GM19240 (cell line): ENCODE measurements at regions not wholly inside any gene's neighbourhood (a gene's known extent, or its start where the extent isn't known, plus 50 kb on each side); places are given as distances from the start of the nearest gene placed in this dataset.

Source experiments
- DNase-seq: peaks from one replicate; pipeline ENCODE4 v3.0.0; 2011; ENCODE audit warnings: low spot score; ENCODE audit not compliant: insufficient read length

DNA sequence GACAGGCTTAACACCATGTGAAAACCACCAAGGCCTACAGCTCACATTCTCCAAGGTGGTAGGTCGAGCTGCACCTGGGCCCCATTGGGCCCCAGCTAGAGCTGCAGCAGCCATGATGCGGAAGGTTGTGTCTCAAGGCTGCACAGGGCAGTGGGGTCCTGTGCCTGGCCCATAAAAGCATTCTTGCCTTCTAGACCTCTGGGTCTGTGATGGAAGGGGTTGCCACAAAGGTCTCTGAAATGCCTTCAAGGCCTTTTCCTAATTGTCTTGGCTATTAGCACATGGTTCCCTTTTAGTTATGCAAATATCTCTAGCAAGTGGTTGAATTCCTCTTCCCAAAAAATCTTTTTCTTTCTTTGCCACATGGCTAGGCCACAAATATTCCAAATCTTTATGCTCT, 52.5 kb upstream of the C11orf58 start:
- DNase-seq: no peak

DNA sequence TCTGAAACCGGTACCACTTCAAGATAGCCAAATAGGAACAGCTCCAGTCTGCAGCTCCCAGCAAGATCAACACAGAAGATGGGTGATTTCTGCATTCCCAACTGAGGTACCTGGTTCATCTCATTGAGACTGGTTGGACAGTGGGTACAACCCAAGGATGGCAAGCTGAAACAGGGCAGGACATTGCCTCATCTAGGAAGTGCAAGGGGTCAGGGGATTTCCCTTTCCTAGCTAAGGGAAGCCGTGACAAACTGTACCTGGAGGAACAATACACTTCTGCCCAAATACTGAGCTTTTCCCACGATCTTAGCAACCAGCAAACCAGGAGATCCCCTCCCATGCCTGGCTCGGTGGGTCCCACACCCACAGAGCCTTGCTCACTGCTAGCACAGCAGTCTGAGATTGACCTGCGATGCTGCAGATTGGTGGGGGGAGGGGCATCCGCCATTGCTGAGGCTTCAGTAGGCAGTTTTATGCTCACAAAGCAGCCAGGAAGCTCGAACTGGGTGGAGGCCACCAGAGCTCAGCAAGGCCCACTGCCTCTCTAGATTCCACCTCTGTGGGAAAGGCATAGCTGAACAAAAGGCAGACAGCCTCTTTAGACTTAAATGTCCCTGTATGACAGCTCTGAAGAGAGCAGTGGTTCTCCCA, 59.9 kb upstream of the C11orf58 start:
- no peak for DNase-seq

DNA sequence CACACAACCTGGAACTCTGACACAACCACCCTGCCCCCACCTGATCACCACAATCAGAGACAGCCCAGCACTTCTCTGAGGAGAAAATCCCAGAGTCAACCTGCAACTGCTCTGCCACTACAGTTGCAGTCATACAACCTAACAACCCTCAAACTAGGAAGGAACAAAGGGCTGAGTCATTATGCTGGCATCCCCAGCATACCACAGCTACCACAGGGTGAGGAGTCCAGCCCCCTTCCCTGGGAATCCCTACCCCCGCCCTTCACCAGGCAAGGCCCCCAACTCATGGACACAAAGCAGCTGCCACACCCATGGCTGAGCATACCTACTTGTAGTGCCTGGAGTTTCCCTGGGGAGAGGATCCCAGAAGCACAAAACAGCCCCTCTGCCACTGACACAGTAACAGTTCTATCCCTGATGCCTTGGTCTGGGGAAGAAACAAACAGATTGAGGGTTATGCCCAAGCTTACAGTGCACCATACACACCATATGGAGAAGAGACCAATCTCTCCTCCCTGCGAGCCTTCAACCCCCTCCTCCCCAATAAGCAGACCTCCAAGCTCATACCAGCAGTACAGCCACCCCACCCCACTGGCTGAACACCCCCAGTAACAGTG, 68.5 kb upstream of the C11orf58 start:
- DNase-seq: no peak

DNA sequence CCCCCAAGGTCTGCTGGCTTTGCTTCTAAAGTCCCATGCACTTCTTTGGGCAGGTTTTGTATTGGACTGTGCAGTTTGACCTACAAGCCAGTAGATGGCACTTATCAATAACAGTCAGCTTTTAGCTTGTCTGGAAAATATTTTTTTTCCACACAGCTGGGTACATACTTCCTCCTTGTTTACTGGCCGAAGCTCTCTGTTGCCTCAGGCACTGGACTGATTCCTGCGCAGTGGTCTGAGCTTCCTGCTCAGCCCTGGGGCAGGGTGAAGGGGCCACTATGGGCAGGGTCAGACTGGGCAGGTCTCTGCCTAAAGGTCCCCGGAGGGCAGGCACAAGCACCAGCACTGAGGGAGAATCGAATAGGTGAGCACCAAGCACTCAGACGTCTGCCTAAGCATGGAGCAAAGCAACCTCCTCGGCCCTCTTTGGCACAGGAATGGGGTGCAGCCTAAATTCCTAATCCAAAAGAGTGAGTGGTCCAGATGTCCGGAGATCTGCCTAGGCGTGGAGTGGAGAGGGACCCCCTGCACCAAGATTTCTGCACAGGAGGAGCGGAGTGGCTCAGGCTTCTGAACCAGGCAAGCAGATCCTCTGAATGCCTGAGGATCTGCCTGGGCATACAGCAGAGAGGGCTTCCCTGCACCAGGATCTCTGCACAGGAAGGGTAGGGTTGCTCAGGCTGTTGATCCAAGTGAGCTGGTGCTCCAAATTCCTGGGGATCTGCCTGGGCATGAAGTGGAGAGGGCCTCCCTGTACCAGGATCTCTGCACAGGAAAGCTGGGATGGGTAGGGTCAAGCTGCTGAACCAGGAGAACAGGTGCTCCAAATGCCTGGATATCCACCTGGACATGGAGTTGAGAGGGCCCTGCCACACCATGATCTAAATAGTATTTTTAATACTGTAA, 105.9 kb upstream of the C11orf58 start:
- no peak for DNase-seq

DNA sequence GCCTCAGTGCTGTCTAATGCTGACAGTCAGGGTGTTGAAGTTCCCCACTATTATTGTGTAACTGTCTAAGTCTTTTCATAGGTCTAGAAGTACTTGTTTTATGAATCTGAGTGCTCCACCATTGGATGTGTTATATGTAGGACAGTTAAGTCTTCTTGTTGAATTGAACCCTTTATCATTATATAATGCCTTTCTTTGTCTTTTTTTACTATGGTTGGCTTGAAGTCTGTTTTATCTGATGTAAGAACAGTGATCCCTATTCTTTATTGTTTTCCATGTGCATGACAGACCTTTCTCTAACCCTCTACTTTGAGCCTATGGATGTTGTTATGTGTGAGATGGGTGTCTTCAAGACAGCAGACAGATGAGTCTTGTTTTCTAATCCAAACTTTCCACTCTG, 107.8 kb upstream of the C11orf58 start:
- DNase-seq: no peak

DNA sequence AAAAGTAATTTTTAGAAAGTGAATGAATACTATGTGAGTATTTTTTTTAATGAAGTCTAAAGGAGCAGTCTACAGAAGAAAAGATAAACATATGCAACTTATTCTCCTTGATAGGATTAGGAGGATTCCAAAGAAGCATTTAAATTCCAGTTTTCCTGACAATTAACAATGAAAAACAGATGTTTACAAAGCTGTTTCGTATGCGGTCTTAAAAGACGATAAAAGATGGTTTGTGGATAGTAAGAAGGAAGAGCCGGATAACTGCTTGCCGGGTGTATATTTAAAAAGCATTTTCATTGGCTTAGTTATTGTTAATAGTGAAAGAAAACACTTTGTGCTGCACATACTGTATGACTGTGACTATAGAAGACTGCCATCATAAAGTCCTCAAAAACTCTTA, 120.0 kb upstream of the C11orf58 start:
- DNase-seq: no peak

DNA sequence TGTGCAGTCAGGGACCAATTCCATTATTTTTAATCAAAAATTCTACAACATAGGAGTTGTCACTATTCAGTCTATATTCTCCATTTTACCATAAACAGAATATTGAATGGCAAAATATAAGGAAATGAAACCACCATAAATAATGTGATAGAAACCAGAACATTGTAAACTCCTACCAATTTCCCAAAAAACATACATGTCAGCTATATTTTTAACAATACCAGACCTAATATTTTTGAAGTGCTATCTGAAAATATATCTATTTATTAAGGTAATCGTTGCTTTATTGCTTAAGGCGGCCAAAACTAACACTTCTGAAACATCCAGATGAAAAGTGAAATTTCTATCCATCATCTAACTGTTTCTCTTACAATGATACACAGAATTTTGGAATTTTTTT, 123.0 kb upstream of the C11orf58 start:
- no peak for DNase-seq

DNA sequence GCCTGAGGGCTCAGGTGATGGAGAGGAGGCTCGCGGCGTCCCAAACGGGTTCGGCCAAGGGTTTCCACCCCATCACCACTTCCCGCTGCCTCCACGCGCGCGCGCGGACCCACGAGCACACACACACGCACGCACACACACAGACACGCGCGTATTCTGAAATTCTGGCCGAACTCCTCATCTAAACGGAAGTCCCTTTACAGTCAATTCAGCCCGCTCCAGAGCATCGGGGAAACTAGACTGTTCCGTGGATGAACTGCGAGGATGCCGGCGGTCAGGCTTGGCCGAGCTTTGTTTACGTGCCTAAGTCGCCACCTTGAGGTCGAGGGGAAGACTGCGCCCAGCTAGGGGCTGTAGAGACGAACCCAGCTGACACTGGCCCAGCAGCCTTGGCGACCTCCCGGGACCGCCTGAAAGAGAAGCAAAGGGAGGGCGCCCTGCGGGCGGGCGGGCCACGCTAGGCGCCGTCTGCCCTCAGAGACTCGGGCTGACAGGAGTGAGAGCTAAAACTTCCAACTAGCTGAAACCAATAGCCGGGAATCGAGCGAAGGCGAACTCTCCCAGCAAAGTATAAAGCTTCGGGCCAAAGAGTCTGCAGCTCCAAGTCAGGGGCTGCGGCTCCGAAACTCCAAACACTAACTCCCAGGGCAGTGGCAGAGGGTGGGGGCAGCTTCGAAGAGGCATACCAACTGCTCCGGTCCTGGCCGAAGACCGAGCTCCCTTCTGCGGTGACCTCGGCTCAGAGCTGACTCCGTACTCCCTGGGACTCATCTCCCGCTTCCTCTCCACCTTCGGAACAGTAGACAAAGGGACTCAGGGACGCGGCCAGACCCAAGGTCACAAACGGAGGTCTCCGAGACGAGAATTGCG, 124.7 kb upstream of the C11orf58 start:
- peak; percentile 38 for DNase-seq

DNA sequence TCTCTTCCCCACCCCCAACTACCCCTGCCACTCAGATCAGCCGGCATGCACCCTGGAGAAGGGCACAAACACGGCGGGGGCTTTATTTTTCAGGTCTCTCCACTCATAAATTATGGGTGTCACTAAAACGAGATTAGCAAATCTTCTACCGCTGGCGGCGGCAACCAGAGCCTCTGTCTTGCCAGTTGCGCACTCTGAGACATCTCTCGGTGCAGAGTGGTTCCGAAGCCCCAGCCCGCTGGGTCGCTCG, 125.3 kb upstream of the C11orf58 start:
- no peak for DNase-seq

DNA sequence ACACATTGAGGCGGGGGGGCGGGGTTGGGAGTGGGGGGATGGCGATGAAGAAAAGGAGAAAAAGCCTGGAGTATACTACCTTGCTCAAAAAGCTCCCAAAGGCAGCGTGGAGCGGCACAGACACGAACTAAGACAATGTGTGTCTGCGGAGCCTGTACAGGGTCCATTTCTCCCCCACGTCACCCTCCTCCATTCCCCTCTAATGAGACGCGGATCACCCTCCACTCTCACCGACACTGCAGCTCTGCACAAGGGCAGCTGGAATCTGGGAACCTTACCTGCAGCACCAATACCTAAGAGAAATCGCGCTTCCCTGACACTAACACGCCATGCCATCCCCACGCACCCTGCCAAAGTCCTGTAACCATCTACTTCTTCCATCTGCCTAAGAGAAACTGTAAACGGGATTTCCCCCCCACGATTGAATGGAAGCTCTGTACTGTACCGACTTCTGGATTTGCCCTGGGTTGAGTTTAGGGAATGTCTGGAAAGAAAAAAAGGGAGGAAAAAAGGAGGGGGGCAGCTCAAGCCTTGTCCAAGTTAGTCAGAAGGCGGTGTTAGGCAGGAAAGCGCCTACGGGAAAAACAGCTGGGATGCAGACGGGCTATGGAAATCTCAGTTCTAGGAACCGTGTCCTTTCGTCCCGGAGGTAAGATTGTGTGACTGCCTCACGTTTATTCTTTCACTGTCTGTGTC, 125.7 kb upstream of the C11orf58 start:
- no peak for DNase-seq

DNA sequence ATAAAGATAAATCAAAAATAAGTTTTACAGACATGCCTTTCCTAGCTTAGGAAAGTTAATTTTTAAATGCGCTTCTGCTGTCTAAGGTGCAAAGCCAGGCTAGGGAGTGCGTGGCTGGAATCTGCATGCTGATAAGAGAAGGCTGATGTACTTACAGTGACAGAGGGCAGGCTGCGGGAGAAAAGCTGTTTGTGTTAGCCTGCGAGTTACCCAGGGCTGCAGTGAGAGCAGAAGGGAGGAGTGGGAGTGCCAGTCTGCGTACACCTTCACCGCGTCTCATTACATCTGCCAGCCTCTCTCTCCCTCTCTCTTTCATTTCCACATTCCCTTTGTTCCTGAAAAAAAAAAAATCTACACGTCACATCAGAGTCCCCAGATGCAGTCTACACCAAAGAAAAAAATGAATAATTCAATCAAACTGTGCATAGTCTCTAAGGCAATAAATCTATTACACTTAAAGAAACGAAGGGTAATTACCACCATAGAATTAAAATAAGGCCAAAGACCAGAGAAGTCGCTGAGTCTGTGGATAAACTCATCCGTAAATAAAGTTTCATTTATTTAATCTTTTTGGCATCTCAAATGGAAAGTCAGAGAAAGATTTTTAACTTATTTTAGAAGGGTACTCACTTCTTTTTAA, 126.4 kb upstream of the C11orf58 start:
- no peak for DNase-seq

DNA sequence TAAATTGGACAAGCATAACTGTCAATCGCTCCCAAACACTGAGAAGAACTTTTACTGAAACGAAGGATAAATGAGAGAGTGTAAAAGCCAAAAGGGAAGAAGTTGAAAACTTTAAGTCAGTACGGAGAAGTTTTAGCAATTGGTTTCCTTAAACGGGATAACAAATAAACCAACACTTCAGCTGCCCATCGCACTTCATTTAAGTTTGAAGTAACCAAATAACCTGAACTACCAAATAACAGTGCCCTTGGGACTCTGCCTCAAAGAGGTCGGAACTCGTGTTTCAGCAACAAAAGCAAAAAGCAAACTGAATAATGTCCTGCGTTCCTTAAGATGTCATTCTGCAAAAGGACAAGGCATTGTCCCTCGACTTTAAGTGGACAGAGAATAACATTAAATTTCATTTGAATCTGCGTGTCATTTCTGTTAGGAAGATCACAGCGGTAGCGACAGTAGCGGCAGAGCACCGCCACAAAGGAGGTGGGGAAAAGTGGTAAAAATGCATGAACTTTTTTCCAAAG, 127.0 kb upstream of the C11orf58 start:
- no peak for DNase-seq

DNA sequence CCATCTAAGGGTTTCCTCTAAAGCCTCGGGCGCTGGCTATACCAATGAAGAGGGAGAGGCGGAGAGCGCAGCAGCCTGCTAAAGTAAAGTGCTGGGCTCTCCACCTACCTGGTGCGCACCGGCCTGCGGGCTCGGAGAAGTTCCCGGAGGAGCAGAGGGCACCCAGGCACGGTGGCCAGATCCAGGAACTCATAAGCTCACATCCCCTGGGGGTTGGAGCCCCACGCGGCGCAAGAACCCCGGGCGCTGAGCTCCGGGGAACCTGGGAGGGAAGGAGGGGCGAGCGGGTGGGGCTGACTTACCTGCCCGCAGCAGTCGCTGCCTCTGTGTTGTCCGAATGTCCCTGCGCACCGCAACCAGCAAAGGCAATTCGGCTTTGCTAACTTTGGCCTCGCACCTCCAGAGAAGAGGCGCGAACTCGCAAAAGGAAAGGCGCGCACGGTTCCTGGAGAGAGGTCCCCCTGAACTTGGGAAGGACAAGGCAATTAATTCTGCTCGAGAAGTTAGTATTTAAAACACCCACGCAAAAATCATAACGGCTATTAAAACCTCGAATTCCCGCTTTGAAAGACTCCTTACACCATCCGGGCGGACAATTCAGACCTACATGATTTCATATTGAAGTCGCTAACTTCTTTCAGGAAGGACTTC, 127.6 kb upstream of the C11orf58 start:
- DNase-seq: no peak

DNA sequence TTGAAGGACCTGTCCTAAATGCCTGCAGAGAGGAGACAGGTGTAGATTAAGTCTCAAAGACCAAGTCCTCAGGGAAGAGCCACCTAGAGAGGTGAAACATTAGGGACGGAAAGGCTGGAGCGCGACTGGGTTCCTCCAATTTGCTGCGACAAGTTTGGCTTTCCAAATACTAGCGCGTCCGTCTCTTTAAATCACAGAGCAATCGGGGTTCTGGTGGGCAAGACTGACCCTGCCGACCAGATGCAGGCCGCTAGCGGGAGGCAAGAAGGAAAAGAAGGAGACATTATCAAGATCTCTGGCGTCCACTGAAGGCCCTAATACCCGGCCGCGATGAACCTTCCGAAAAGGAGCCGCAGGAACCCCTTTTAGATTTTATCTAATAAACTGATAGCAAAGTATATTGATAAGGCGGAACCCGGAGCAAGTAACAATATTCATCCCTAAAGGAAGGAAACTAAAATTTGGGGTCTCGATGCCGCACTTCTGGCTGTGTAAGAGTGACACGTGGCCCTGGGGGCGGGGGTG, 128.2 kb upstream of the C11orf58 start:
- DNase-seq: no peak

DNA sequence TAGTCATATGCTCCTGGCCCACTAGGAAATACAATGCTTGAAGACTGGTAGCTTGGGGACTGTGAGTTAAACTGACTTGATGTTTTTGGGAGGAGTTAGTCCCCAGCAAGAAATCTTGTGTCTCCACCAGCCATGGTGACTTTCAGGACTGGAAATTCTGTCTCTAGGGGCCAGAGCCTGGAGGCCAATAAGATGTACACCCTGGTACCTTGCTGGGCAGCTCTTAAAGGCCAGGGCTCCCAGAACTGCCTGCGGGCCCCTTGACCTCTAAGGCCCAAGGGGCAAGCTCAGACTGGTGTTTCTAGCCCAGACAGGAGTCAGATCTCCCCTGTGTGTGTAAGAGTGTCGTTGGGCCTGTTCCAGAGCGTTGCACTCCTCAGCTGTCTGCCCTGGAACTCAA, 128.7 kb upstream of the C11orf58 start:
- DNase-seq: no peak

DNA sequence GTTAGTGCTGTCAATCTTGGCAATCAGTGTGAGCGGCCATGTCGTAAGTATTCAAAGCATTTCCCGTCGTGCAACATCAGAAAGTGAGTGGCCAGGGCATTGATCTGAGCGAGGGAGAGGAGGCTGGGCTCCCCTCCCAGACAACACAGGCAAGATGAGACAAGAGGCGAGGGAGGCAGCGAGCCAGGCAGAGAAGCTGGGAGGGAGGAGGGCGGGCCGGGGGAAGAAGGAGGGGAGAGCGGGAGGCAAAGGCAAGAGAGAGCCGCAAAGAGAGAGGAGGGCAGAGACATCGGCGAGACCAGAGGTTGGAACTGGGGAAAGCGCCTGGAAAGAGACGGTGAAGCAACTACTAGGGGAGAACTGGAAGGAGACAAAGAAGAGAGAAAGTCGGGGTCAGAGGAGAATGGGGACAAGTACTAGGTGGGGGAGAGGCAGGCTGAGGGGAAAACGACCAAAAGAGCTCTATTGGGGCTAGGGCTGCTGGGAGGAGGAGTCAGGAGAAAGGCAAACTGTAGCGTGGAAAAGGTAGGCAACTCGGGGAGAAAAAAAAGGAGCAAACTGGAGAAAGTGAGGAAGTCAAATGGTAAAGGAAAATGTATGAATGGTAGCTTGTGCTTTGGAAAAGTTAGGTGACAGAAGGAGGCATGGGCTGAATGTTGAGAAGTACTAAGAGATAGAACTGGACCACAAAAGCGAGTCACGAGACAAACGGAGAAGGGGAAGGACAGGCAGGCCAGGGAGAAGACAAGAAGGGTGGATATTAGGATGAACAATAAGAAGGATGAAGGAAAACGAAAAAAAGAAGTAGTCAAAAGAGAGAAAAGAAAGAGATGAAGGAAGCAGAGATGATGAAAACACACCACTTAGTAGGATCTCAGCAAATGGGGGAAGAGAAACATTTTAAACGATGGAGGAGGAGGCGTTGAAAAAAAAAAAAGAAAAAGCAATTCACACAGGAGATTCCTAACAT, 130.5 kb upstream of the C11orf58 start:
- no peak for DNase-seq

DNA sequence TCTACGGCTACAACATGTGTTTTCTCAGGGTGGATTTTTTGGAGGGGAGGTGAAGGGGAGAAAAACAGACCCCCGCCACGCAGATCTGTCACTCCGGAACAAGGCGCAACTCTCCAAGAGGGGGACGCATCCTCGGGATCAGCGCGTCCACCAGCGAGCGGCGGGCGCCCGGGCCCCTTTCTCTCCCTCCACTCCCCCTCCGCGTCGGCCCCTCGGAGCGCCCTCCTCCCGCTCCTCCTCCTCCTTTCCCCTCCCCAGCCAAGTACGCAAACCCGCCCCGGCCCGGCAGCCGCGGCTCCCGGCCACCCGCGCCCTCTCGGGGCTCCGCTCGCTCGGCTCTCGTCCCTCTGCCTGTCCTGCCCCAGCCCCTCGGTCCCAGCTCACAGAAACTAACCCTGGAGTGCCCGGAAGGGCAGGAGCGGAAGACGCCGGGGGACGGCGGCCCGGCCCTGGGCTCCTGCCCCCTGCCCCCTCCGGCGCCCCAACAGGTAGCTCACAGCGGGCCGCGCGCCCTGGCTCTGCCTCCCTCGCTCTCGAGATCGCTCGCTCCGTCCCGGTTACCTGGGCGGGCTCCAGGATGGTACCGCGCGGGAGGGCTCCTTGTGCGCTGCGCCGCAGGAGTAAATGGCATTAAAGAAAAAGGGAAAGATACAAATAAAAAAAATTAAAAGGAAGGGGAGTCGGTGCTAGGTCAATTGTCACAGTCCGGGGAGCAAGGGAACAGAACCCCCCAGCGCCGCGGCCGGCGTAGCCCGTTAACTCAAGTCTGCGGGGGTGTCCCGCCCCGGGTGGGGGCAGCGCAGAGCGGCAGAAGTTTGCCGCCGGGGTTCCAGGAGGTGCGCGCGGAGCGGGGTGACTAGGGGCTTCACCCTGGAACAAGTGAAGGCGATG, 131.4 kb upstream of the C11orf58 start:
- no peak for DNase-seq
